ENCODE measurements at regions not wholly inside any gene's neighbourhood (a gene's known extent, or its start where the extent isn't known, plus 50 kb on each side); places are given as distances from the start of the nearest gene placed in this dataset.

GRCh38 chr11:121944556-121945230, 171.3 kb downstream of the BLID start:
- no peak for DNase-seq (ENCODE audit: low read depth, low spot score)

DNA sequence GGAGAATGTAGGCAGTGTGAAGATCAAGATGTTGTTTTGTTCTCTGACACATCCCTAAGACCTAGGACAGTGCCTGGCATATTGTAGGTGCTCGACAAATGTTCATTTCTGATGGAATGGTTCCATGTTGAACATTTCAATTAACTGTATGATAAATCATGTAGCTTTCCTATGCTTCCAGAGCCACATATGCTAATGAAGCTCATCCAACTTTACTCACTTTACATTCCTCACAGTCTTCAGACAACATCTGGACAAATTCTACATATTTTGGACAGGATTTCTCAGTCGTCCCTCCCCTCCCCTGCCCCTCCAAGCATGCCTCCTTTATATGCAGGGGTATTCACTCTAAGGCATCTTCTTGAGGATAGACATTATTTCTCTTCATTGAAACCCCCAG, 177.9 kb downstream of the BLID start:
- DNase-seq (ENCODE audit: low read depth, low spot score), result no peak

DNA sequence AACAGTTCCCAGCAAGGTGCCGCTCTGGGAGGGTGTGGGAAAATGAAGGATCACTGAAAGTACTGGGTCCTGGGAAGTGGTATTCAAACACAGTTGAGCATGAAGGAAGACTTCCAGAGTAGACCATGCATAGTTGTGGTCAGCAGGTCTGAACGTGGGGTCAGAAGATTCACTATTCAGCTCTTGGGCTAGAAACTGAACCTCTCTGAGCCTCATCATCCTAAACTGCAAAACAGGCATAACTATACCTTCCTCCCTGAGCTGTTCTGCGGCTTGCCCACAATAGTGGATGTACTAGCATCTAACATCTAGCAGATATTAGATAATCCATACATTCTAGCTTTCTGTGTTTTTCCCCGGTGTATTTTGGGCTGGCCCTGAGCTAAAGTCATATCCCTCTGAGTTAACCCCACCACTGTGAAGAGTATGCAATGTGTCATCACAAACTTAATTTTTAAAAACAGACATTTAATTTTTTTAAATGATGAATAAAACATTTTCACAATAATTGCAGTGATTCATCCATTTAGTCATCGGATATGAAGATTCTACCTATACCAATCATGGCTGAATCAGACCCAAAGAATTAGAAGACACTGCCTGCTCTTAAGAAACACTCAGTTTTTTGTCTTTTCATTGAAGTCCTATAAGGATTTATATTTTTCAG, 179.1 kb downstream of the BLID start:
- DNase-seq (ENCODE audit: low read depth, low spot score), result no peak

DNA sequence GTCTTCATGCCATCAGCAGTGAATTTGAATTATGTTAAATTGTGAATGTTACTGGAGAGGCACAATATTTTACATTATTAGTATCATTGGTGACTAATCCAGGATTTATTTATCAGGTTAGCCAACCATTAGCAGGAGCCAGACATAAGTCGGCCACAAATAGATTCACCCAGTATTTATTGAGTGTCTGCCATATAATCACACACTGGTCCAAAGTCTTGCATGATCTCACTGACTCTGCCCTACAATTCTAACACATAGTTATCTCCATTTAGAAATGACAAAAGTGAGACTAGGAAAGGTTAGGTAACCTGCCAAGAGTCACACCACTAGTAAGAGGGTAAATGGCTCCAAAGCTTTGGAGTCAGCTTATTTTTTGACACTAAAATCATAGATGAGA, 179.6 kb downstream of the BLID start:
- no peak for DNase-seq (ENCODE audit: low read depth, low spot score)

DNA sequence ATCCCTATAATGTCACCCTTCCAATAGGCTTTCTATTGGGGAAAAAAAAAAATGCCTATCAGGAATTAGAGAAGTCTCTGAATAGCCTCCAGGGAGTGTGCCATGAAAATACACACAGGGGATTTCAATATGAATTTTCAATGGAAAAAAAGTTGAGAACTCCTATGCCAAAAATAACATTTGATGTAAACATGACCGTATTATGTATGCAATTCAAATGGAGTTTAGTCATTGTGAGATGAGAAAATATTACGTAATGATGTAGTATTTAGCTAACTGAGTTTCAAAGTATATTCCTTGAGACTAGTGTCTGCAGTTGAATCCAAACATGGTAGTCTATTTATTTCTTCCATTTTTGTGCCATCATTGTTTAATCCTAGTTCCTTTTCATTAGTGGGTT, 182.3 kb downstream of the BLID start:
- no peak for DNase-seq (ENCODE audit: low read depth, low spot score)

- DNase-seq (ENCODE audit: low read depth, low spot score), result no peak
Observed at GRCh38 chr11:121933294-121933693, 182.7 kb downstream of the BLID start.

GRCh38 chr11:121932646-121933185, 183.3 kb downstream of the BLID start:
- peak; percentile 23 for DNase-seq (ENCODE audit: low read depth, low spot score)

- DNase-seq (ENCODE audit: low read depth, low spot score), result no peak
Observed at GRCh38 chr11:121931748-121932352, 184.2 kb downstream of the BLID start.

DNA sequence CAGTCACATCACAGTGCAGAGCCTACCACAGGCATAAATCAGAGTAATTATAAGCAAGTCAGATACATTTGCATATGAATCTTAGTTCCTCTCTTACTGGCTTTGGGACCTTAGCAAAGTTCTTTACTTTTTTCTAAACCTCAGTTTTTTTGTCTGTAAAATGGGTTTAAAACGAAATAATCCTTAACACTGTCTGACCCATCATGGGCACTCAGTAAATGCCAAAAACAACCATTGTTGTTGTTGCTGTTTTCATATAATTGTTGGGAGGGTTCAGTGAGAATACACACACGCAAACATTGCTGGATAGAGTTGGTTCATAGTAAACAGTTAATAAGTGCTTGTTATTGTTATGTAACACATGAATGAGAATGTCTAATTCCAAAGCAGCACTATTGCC, 184.9 kb downstream of the BLID start:
- no peak for DNase-seq (ENCODE audit: low read depth, low spot score)

- DNase-seq (ENCODE audit: low read depth, low spot score), result no peak
Observed at GRCh38 chr11:121930004-121930965, 185.7 kb downstream of the BLID start.

GRCh38 chr11:121929581-121929980, 186.4 kb downstream of the BLID start:
- peak; percentile 25 for DNase-seq (ENCODE audit: low read depth, low spot score)

GRCh38 chr11:121928597-121929580, 187.1 kb downstream of the BLID start:
- DNase-seq (ENCODE audit: low read depth, low spot score), result peak; percentile 37

GRCh38 chr11:121927789-121928188, 188.2 kb downstream of the BLID start:
- DNase-seq (ENCODE audit: low read depth, low spot score), result no peak

DNA sequence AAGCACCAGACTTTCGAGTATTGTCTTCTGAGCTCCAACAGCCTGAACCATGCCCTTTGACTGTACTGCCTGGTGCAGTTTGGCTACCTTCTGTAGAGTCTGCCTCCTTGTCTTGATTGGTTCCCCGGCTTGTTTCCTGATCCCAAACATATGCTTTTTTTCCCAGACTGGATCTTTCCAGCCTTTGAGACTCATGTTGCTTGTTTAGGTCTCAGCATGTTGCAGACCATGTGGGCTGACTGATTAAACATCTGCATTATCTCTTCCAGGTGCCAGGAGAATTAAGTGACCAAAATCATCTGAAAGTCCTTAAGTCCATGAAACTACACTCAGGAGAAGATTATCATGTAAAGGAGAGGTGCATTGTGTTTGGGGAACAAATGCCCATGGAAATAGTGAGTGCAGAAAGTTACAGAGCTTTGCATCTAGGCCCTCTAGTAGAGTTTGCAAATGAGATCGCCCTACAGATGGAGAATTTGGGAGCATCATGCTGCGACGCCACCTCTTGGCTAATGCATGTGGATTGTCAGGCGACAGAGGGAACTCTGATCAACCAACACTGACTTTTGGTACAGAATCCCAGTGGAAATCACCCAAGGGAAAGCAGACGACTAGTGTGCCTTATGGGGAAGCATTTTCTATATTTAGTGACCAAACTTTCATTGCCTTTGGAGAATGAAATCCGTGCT, 188.8 kb downstream of the BLID start:
- DNase-seq (ENCODE audit: low read depth, low spot score), result no peak

DNA sequence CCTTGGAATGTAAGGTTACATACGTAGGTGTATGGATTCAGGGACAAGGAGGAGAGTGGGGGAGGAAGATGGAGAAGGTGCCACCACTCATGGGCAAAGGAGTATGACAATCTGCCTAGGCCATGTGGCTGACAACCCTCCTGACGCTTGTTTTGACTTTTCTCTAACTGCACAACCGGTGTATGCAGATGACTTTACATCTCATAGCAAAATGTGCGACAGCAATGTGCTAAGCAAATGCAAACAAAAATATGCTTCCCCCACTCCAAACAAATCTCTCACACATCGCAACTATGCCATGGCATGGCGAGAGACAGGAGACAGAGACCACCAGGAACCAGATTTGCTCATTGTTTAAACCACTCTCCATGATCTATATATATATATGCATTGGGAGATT, 191.8 kb downstream of the BLID start:
- no peak for DNase-seq (ENCODE audit: low read depth, low spot score)

GRCh38 chr11:121917482-121917881, 198.5 kb downstream of the BLID start:
- no peak for DNase-seq (ENCODE audit: low read depth, low spot score)

GRCh38 chr11:121914508-121915059, 201.4 kb downstream of the BLID start:
- DNase-seq (ENCODE audit: low read depth, low spot score), result no peak

DNA sequence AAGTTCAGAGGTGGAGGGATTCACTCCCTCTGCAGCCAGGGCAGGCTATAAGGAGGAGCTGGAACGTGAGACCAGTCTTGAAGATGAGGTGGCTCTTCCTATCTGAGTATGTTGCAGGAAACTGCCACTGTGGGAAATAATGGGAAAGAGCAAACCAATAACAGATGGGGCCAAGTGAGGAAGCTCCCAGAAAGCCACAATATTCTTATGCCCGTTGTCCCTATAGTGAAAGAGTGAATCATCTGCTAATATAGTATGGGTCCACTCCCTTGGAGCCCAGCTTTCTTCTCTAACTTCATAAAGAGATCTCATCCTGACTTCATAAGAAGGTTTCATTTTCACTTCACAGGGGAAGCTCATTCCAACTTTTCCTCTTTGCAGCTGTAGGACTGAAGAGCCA, 206.4 kb downstream of the BLID start:
- no peak for DNase-seq (ENCODE audit: low read depth, low spot score)

DNA sequence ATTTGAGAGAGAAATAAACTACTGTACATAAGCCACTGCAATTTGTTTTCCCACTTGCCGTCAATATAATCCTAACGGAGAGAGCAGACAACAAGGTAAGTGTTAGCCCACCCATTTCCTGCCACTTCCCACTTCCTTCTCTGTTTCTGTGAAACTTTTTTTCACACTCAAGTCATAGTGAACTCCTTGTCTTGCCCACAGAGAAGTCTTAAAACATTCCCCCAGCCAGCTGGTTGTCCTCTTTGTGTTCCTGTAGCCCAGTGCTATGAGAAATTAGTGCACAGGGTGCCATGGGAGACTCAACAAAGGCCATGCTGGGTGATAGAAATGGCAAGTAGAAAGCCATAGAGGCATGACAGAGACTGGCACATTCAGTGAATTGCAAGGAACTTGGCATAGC, 208.6 kb downstream of the BLID start:
- no peak for DNase-seq (ENCODE audit: low read depth, low spot score)

DNA sequence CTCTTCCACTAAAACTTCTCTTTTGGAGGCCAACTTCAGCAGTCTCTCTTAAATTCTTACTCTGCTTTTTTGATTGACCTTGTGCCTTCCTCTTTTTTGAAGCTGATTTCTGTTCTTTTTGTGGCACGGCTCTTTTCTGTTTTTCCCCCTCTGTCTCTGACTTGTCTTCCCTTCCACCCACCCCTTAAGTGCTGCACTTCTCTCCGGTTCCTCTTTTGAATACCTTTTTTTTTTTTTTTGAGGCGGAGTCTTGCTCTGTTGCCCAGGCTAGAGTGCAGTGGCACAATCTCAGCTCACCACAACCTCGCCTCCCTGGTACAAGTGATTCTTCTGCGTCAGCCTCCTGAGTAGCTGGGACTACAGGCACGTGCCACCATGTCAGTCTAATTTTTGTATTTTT, 211.9 kb downstream of the BLID start:
- DNase-seq (ENCODE audit: low read depth, low spot score), result no peak
